HG03025 (cell line): ENCODE measurements at regions not wholly inside any gene's neighbourhood (a gene's known extent, or its start where the extent isn't known, plus 50 kb on each side); places are given as distances from the start of the nearest gene placed in this dataset.

Experiments
- ATAC-seq: cut with Tn5 transposase; IDR thresholded peaks from one replicate; pipeline ENCODE4 v1.9.1; 2021; ENCODE audit warnings: mild to moderate bottlenecking, moderate library complexity; ENCODE audit not compliant: unreplicated experiment, low FRiP score

- ATAC-seq, result no peak
Measured at GRCh38 chr3:113136071-113136470, 75.3 kb upstream of the BOC start.

GRCh38 chr3:113136544-113136943, 74.8 kb upstream of the BOC start:
- ATAC-seq, result no peak

DNA sequence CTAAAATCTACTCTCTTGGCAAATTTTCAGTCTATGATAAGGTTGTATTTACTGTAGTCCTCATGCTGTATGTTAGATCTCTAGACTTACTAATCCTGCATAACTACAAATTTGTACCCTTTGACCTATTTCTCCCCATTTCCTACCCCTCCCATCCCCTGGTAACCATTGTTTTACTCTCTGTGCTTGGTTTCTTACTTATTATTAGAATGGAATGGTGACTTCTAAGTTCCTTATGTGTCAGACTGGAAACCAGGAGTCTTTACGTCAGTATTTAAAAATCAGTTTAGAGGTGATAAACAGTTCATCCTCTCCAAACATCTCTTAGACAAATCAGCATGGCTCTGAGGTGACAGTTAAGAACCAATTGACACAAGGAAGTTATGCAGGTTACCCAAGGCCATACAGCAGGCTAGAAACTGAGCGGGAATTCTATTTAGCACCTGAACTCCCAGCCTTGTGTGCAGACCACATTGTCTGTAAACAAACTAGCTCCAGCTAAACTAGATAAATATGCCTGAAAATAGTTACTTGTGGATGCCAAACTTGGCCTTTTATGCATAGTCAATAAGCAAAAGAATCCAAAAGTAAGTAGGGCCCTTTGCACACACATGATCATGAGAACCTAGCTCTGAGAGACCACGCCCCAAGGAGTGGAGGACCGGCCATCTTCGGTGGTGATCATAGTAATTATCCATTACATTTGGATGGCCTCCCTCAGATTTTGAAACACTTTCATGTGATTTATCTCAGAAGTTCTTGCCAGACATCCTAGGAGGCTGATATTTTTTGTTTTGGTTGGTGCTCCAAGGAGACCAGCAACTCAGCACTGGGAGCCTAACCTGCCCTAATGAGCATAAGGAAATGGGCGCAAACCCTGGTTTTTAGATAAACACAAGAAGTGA, 72.3 kb upstream of the BOC start:
- ATAC-seq, result no peak

DNA sequence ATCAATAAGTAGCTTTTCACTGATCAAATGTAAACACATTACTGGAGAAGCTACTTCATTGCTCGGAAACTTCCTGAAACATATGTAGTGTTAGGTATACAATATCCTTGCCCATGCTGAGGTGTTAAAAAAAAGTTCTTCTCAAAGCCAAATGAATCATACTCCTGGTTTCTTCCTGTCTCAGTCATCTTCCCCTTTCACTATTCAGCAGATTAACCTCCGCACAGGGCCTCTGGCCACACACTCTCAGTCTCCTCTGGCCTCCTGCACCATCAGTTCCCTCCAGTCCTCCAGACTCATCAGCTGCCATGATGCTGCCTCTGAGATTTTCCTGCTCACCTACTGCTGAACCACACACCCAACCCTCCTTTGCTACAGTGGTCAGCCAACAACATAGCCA, 70.5 kb upstream of the BOC start:
- no peak for ATAC-seq

DNA sequence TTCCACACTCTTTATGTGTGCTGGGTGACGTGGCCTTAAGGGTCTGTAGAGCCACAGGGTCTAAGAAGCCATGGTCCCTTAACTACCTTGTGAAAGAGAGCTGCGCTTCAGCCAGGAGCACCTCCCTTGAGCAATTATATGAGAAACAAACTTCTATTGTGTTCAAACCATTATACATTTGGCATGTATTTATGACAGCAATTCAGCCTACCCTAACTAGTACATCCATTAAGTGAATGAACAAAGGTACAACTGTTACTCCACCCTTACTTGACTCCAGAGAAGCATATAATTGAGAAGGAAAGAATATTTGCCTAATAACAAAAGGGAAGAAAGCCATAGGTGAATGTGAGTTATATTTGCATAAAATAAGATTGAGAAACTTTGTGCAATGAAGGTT, 69.8 kb upstream of the BOC start:
- ATAC-seq, result no peak

DNA sequence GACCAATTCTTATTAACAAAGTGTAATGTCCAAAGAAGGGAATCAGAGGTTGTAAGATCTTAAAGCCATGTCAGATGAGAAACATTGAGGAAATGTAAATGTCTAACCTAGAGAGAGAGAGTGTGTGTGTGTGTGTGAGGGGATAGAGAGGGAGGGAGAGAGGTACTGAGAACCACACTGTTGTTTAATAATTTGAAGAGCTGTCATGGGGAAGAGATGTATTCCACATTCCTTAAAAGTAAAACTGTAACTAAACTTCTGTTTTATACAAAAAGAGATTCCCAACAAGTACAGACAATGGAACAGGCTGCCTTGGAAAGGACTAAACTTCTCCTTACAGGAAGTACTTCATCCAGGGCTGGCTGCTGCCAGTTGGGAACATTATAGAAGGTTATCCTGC, 68.9 kb upstream of the BOC start:
- ATAC-seq, result no peak

DNA sequence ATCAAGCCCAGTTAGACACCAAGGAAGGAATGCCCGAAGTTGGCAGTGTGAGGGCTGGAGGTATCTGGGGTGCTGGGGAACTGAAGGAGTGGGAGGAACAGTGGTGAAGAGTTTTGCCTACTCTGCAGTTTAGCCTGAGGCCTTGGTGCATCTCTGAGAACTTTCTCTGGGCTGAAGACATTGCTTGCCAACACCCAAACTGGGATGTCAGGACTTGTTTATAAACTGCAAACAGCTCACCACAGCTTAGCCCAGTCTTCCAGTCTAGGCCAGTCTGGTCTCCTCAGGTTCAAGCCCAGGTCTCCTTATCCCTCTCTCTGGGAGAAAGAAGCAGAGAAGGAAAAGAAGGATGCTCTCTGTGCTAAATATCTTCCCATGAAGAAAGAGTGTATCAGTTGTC, 68.0 kb upstream of the BOC start:
- ATAC-seq, result no peak

DNA sequence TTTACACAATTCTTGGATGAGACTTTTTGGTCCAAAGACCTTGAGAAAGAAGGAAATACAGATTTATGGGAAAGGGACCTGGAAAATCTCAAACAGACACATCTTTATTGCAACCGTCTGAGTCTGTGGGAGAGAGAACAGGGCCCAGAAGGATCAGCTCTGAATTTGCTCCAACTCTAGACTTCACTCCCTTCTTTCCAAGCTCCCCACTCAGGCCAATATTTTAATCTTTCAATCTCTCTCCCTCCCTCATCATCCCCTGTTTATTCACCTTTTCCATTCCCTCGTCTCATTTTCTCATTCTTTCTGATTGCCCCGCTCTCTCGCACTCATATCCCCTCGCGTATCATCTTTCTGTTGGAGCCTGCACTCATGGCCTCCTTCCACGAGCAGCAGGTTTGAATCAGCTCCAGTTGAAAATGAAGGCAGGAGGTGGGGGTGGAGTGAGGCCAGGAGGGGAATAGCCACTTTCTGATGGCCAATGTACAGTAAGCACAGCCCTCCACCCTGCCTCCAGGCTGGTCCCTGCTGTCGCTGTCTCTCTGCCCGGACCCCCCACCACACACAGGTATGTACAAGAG, 63.6 kb upstream of the BOC start:
- no peak for ATAC-seq

GRCh38 chr3:113148284-113148683, 63.1 kb upstream of the BOC start:
- ATAC-seq, result no peak

DNA sequence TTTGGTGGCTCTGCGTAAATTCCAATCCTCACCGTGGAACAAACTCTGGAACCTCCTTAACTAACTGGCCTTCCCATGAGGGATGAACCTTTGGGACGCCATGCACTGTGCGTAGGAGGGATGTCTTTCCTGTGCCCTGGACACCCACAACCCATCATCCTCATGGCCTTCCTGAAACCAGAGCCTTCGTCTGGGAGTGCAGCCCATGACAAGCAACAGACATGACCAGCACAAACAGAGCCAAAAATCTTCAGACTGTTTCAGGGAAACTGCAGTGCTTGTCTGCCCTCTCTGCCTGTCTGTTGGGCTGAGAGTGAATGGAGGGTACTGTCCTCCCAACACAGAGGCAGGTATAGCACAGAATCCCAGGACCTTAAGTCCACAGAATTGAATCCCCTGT, 61.1 kb upstream of the BOC start:
- ATAC-seq, result no peak

GRCh38 chr3:113151461-113152031, 59.8 kb upstream of the BOC start:
- ATAC-seq, result no peak

DNA sequence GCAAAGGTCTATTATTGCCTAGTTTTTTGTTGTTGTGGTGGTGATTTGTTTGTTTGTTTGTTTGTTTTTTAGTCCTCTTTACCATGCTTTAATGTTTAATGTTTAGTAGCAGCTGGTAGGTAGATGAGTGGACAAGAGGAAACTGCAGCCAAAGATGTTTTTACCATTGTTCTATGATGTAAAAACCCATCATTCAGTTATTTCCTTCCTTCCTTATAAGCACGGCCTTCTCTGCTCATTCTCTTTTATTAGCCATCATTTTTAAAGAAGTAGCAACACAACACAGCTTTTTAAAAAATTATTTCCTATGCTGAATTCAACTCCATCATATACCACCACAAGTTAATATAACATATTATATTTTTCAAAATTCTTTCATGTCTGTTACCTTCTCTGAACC, 58.5 kb upstream of the BOC start:
- no peak for ATAC-seq

- peak; percentile 77 for ATAC-seq
Measured at GRCh38 chr3:113153499-113154107, 57.8 kb upstream of the BOC start.

- ATAC-seq, result no peak
Measured at GRCh38 chr3:113156816-113157333, 54.5 kb upstream of the BOC start.

DNA sequence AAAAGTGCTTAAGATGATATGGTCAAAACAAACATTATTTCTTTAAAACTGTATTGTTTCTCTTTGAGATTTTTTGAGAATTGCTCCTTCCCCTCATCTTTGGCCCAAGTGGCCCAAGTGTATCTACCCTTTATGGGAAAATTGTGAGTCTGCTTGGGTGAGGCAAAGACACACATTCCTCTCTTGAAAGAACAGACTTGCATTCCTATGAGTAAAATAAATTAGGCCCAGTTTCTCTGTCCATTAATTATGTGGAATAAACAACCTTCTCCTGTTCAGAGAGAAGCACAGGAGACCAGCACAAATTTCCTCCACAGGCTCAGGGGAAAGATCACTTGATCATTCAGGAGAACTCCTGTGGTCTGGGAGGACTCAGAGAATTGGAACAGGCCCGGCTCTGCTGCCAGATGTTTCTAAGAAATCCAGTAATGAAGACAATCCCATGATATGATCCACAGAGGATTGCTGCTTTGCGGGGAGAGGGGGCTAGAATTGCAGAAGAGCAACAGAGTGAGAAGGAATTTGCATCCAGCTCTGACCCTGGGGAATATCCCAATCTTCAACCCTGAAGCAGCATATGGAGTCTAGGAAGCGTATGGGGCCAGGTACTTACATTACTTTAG, 53.8 kb upstream of the BOC start:
- ATAC-seq, result no peak

GRCh38 chr3:113158171-113158570, 53.2 kb upstream of the BOC start:
- no peak for ATAC-seq
